ENCODE measurements at regions not wholly inside any gene's neighbourhood (a gene's known extent, or its start where the extent isn't known, plus 50 kb on each side); places are given as distances from the start of the nearest gene placed in this dataset.
A peak's percentile ranks its signal among the peaks of the same experiment; 100 is the strongest.

DNA sequence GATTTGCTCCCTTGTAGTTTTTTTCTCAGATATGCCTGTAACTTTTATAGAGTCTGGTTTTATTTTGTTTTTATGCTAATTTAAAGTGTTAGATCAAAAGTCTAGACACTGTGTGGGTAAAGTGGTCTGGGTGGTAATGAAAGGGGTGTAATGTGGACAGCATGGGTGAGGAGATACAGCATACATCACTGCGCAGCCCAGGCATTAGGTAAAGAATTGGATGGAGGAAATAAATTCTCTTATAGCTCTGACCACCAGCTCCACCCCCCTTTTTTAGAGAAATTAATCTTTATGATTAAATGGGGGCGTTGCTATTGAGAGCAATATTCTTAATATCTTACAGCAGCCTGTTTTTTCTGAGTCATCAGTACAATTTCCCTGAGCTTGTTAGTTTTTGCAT is 163.9 kb upstream of the IGFBP7 start:
- 75 to 91% methylated on average over 2 of the region's 2 CpGs for WGBS, 2 donors
- DNase-seq (ENCODE audit: low spot score in 2 of 2), result no peak
- Histone ChIP-seq H3K4me3 (no peak overlapping the region), H3K9me3 (no peaks in the 10 kb centered on the region), H3K27ac (no peak overlapping the region), H3K27me3 (no peaks in the 10 kb centered on the region), H3K4me1 (peaks cover 0 to 11% (median 0%) of the 10 kb centered on the region in 4 donors), H3K36me3 (no peaks in the 10 kb centered on the region)
- TF ChIP-seq POLR2A (IDR thresholded peaks at IDR 0.05) (no peak), EP300 (IDR thresholded peaks at IDR 0.05) (no peak)
- TF ChIP-seq, protein P1, sequence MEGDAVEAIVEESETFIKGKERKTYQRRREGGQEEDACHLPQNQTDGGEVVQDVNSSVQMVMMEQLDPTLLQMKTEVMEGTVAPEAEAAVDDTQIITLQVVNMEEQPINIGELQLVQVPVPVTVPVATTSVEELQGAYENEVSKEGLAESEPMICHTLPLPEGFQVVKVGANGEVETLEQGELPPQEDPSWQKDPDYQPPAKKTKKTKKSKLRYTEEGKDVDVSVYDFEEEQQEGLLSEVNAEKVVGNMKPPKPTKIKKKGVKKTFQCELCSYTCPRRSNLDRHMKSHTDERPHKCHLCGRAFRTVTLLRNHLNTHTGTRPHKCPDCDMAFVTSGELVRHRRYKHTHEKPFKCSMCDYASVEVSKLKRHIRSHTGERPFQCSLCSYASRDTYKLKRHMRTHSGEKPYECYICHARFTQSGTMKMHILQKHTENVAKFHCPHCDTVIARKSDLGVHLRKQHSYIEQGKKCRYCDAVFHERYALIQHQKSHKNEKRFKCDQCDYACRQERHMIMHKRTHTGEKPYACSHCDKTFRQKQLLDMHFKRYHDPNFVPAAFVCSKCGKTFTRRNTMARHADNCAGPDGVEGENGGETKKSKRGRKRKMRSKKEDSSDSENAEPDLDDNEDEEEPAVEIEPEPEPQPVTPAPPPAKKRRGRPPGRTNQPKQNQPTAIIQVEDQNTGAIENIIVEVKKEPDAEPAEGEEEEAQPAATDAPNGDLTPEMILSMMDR (IDR thresholded peaks at IDR 0.05), result no peak

DNA sequence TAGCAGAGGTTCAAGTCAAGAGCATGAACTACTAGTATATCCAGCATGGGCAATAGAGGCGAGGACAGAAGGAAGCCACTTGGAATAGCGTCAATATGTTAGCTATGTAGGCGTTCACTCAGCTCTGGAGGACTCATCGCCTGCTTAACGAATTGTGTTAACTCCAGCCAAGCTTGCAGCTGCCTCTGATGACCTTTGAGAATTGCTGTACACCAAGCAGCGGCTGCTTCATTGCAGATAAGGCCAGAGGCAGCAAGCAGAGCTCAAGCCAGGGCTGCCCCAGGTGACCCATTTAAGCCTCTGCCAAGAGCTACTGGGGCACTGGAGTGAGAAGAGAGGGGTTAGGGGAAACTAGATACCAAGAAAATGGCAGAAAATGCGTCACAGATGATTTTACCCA is 160.2 kb upstream of the IGFBP7 start:
- Histone ChIP-seq H3K9me3 (no peaks in the 10 kb centered on the region), H3K27ac (peak overlapping the region in 1 of 4 donors; percentile 3), H3K4me1 (peaks cover 0 to 17% (median 0%) of the 10 kb centered on the region in 4 donors), H3K4me3 (no peak overlapping the region), H3K36me3 (no peaks in the 10 kb centered on the region), H3K27me3 (no peaks in the 10 kb centered on the region)
- 38 to 39% methylated on average over 7 of the region's 7 CpGs for WGBS, 2 donors
- TF ChIP-seq, protein P1 (IDR thresholded peaks at IDR 0.05), result no peak
- DNase-seq (ENCODE audit: low spot score in 2 of 2), result no peak

DNA sequence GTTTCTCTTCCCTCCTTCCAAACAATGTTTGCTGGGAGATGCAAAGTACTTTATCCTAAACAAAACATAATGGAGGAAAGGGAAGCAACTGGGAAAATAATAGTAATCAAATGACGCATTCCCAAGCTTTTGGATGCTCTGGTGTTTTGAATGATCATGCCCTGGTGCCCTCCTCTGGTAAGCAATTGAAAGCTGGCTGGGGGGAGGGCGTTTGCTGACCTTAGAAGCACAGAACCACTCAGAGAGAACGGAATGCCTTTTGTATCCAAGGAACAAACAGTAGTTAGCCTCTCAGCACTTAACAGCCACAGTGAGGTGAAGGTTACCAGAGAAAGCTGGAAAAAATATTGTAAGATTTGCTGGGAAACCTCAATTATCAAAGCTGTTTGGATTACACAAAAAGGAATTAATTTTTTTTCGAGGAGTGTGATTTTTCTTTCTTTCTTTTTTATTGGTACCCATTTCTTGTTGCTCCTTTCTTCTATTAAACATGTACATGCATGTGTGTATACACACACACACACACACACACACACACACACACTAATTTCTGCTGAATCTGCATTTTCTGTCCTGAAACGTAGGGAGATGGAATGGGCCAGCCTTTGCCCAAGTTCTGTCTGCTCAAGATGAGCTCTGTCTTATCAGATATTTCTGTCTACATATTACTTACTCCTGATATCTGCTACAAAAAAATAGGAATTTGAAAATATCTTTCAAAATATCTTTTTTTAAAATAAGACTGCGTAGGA is 155.8 kb upstream of the IGFBP7 start:
- DNase-seq (ENCODE audit: low spot score in 2 of 2), result no peak
- Histone ChIP-seq H3K27me3 (no peaks in the 10 kb centered on the region), H3K27ac (peak overlapping the region in 2 of 4 donors; percentile 7 to 8), H3K4me3 (no peak overlapping the region), H3K36me3 (no peaks in the 10 kb centered on the region), H3K4me1 (peaks cover 0 to 17% (median 0%) of the 10 kb centered on the region in 4 donors), H3K9me3 (peaks cover 0 to 13% (median 0%) of the 10 kb centered on the region in 4 donors)
- 39 to 41% methylated on average over 6 of the region's 6 CpGs for WGBS, 2 donors
- TF ChIP-seq EP300 (IDR thresholded peaks at IDR 0.05) (no peak), POLR2A (IDR thresholded peaks at IDR 0.05) (no peak)
- TF ChIP-seq, protein P1 (IDR thresholded peaks at IDR 0.05), result no peak

DNA sequence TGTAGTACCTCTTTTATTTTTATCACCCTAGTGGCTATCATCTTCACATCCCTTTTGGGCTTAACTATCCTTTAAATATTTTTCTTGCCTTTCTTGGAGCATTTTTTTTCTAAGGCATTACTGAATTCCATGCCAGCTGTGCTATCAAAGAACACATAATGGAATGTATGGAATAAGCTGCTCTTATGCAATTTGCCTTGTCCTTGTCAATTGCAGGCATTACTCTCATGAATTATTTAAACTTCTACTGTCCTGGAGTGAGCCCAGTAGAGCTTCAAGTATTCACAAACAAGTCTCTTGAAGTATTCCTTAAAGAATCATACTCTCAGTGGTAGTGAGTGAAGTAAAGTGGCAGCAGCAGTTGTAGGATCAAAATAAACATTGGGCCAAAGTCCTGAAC is 144.6 kb upstream of the IGFBP7 start:
- no peak for DNase-seq (ENCODE audit: low spot score in 2 of 2)
- Histone ChIP-seq H3K36me3 (no peaks in the 10 kb centered on the region), H3K9me3 (no peaks in the 10 kb centered on the region), H3K27ac (no peak overlapping the region), H3K27me3 (no peaks in the 10 kb centered on the region), H3K4me3 (no peak overlapping the region), H3K4me1 (no peaks in the 10 kb centered on the region)
- no peak for TF ChIP-seq POLR2A (IDR thresholded peaks at IDR 0.05)
- no peak for TF ChIP-seq EP300 (IDR thresholded peaks at IDR 0.05)
- TF ChIP-seq, protein P1 (IDR thresholded peaks at IDR 0.05), result no peak

DNA sequence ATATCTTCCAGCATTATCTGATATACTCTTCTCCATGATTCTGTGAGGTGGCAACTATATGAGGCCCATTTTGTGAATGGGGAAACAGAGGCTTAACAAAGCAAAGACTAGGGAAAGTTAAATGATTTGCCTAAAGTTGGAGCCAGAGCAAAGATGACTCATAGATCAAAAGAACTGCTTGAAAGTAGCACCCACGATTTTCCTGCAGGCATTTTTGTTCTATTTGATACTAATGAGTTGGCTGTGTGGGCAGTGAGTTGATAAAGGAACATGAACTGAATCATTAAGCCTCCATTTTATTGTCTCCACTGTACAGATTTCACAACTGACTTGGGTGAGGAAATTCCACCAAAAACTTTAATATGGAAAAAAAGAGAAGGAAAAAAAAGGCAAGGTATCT is 138.9 kb upstream of the IGFBP7 start:
- peak overlapping the region in 1 of 4 donors; percentile 15 for H3K27ac ChIP-seq
- no peak for DNase-seq (ENCODE audit: low spot score in 2 of 2)
- H3K9me3 ChIP-seq, result no peaks in the 10 kb centered on the region
- no peaks in the 10 kb centered on the region for H3K27me3 ChIP-seq
- H3K36me3 ChIP-seq, result no peaks in the 10 kb centered on the region
- no peaks in the 10 kb centered on the region for H3K4me1 ChIP-seq
- WGBS, 2 donors, result 15 to 19% methylated on average over 1 of the region's 1 CpG
- TF ChIP-seq POLR2A (IDR thresholded peaks at IDR 0.05) (no peak), EP300 (IDR thresholded peaks at IDR 0.05) (no peak)
- TF ChIP-seq, protein P1 (IDR thresholded peaks at IDR 0.05), result no peak
- H3K4me3 ChIP-seq, result no peak overlapping the region
